Kidney (tissue), 13 donors: ENCODE measurements at regions not wholly inside any gene's neighbourhood (a gene's known extent, or its start where the extent isn't known, plus 50 kb on each side); places are given as distances from the start of the nearest gene placed in this dataset.

Source experiments
- DNase-seq, 5 donors: peaks; one replicate each; pipeline ENCODE4 v3.0.0-alpha.2; 2013 to 2020
- FAIRE-seq: peaks from 2 replicates; lab custom pipeline; 2012; peaks lifted over from hg19 to GRCh38; lab: Jason Lieb, UNC
- H3K27ac ChIP-seq, 2 donors: one replicate each; pipeline ENCODE4 v1.7.0; 2013; ENCODE audit warnings: low read depth in 2 of 2, low read length in 2 of 2, inconsistent platforms in 1 of 2
- H3K27me3 ChIP-seq: one replicate; pipeline ENCODE4 v1.7.1; 2013; ENCODE audit warnings: low read length, inconsistent platforms; ENCODE audit not compliant: control insufficient read depth, insufficient read depth
- H3K36me3 ChIP-seq, 3 donors: one replicate each; pipeline versions ENCODE4 v1.7.0 to v1.7.1; 2013; ENCODE audit warnings: low read length in 3 of 3, control low read depth in 1 of 3, inconsistent platforms in 1 of 3; ENCODE audit not compliant: insufficient read depth in 3 of 3, control insufficient read depth in 2 of 3
- H3K4me1 ChIP-seq, 3 donors: one replicate each; pipeline versions ENCODE4 v1.7.0 to v1.7.1; 2013; ENCODE audit warnings: low read length in 3 of 3, inconsistent platforms in 1 of 3, low read depth in 1 of 3; ENCODE audit not compliant: control insufficient read depth in 2 of 3, insufficient read depth in 2 of 3
- H3K4me3 ChIP-seq, 3 donors: one replicate each; pipeline versions ENCODE4 v1.7.0 to v1.8.1; 2013; ENCODE audit warnings: low read length in 3 of 3, control low read depth in 1 of 3, inconsistent platforms in 1 of 3
- H3K9ac ChIP-seq, 3 donors: one replicate each; pipeline versions ENCODE4 v1.7.0 to v1.7.1; 2013; ENCODE audit warnings: low read length in 3 of 3, control low read depth in 1 of 3, inconsistent platforms in 1 of 3
- H3K9me3 ChIP-seq, 3 donors: one replicate each; pipeline versions ENCODE4 v1.7.0 to v1.7.1; 2013; ENCODE audit warnings: low read length in 3 of 3, control low read depth in 1 of 3, inconsistent platforms in 1 of 3; ENCODE audit not compliant: control insufficient read depth in 2 of 3, insufficient read depth in 1 of 3
- intact Hi-C: fragments of 100-400 bp; cut with DNase I; formaldehyde crosslinking; loops from one replicate; pipeline ENCODE4 v1.11.1; 2022
- TF ChIP-seq, protein P1 (sequence below): IDR thresholded peaks from 3 replicates; pipeline ENCODE4 v1.5.1; 2012; ENCODE audit warnings: mild to moderate bottlenecking, moderate library complexity, borderline replicate concordance; ENCODE audit not compliant: insufficient read depth; ENCODE audit errors: extremely low read depth
- donor health status: control.
- donor health status: control.
- donor health status: control.
- donor health status: control.
- donor health status: control.
- donor health status: DM: yes; HTN: yes; CAD: no.
- donor health status: Normal renal cell carcinoma (clear cell type).

DNA sequence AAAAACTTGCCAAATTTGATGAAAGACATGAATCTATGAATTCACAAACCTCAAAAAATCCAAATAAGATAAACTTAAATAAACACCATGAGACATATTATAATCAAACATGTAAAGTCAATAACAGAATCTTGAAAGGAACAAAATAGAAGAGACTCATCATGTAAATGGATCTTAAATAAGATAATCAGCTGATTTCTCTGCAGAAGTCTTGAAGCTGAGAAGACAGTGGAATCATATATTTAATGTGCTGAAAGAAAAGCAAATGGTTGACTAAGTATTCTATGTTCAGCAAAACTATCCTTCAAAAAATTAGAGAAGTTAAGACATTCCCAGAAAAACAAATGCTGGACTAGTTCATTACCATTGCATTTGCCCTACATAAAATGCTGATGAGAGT, 215.7 kb upstream of the SPIN4 start:
- Histone ChIP-seq H3K9me3 (no peaks in the 10 kb centered on the region), H3K4me1 (no peaks in the 10 kb centered on the region), H3K36me3 (no peaks in the 10 kb centered on the region), H3K4me3 (no peak overlapping the region), H3K27me3 (no peaks in the 10 kb centered on the region), H3K9ac (no peak overlapping the region), H3K27ac (no peak overlapping the region)
- FAIRE-seq (no peak), DNase-seq (no peak)
- intact Hi-C loops = no loop called here
- TF ChIP-seq, protein P1, sequence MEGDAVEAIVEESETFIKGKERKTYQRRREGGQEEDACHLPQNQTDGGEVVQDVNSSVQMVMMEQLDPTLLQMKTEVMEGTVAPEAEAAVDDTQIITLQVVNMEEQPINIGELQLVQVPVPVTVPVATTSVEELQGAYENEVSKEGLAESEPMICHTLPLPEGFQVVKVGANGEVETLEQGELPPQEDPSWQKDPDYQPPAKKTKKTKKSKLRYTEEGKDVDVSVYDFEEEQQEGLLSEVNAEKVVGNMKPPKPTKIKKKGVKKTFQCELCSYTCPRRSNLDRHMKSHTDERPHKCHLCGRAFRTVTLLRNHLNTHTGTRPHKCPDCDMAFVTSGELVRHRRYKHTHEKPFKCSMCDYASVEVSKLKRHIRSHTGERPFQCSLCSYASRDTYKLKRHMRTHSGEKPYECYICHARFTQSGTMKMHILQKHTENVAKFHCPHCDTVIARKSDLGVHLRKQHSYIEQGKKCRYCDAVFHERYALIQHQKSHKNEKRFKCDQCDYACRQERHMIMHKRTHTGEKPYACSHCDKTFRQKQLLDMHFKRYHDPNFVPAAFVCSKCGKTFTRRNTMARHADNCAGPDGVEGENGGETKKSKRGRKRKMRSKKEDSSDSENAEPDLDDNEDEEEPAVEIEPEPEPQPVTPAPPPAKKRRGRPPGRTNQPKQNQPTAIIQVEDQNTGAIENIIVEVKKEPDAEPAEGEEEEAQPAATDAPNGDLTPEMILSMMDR = no peak

DNA sequence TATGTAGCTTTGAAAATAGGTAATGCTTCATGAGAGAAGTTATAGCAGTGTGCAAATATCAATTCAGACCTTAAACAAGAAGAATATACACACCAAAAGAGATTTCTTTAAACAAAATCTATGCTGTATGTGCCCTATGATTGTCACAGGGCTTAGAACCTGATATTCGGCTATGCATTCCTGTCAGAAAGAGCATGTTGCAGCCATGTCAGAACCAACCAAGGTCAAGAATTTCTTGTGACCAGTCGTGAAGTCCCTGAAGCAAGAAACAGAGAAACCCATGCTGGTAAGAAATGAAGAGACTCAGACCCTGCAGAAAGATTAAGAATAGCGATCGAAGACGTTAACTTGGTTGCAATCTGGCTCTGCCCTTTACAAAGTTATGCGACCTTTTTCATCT, 210.3 kb upstream of the SPIN4 start:
- Histone ChIP-seq H3K9ac (peak overlapping the region in 2 of 3 donors; percentile 59 to 85), H3K36me3 (no peaks in the 10 kb centered on the region), H3K27me3 (no peaks in the 10 kb centered on the region), H3K4me1 (no peaks in the 10 kb centered on the region), H3K27ac (peak overlapping the region in 1 of 2 donors; percentile 4), H3K9me3 (no peaks in the 10 kb centered on the region), H3K4me3 (peak overlapping the region; percentile 85 to 91 (median 91))
- TF ChIP-seq, protein P1 = no peak
- FAIRE-seq (no peak), DNase-seq (peak in 2 of 5 donors; percentile 7 to 29)
- intact Hi-C loops = no loop called here

DNA sequence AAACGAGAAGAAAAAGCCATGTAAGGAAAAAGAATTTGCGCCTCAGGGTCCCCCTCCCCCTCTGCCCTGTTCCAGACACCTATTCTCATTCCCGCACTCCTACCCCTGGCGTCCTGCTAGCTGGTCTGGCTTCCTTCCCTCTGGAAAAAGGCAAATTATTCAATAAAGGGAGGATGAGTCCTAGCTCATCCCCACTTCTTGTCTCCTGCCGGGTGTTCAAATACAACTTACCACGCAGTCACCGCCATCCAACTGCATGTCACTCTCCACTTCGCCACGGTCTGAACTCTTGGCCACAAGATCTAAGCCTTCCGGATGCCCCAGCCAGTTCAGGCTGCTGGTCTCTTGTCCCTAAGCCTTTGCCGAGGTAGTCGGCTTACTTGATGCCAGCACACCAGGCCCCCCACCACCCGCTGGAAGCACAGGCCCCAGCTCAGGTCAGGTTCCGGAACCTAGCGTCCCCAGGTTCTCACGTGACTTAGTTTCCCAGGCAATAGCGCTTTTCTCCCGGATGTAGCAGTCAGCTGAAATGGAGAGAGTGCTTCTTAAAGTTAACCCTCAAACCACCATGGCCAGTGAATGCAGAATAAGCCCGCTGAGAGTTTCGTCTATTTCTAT, 209.6 kb upstream of the SPIN4 start:
- TF ChIP-seq, protein P1 = no peak
- no peaks in the 10 kb centered on the region for H3K4me1 ChIP-seq
- peak overlapping the region; percentile 69 to 85 for H3K27ac ChIP-seq
- H3K4me3 ChIP-seq = peak overlapping the region; percentile 85 to 91 (median 91)
- intact Hi-C loops = no loop called here
- no peaks in the 10 kb centered on the region for H3K27me3 ChIP-seq
- no peaks in the 10 kb centered on the region for H3K9me3 ChIP-seq
- peak overlapping the region; percentile 11 to 87 (median 85) for H3K9ac ChIP-seq
- H3K36me3 ChIP-seq = no peaks in the 10 kb centered on the region
- FAIRE-seq = no peak
- DNase-seq = peak; percentile 75 to 94 (median 80)
